Hepatocyte (in vitro differentiated cells): ENCODE measurements at regions not wholly inside any gene's neighbourhood (a gene's known extent, or its start where the extent isn't known, plus 50 kb on each side); places are given as distances from the start of the nearest gene placed in this dataset.

Experiments used
- DNase-seq: peaks from one replicate; pipeline ENCODE4 v3.0.0-alpha.2; 2016; ENCODE audit warnings: low spot score
- H2AFZ ChIP-seq: fragments of 200-600 bp; sonication (generic); 2 replicates; pipeline ENCODE4 v1.6.0; 2016; ENCODE audit warnings: antibody characterized with exemption, mild to moderate bottlenecking
- H3K27ac ChIP-seq: fragments of 200-600 bp; sonication (generic); 2 replicates; pipeline ENCODE4 v1.5.1; 2016; ENCODE audit warnings: mild to moderate bottlenecking
- H3K27me3 ChIP-seq: fragments of 200-600 bp; sonication (generic); 2 replicates; pipeline ENCODE4 v1.6.1; 2016
- H3K36me3 ChIP-seq: fragments of 200-600 bp; sonication (generic); replicated peaks from 2 replicates; pipeline ENCODE4 v1.5.1; 2016; ENCODE audit warnings: low read depth; ENCODE audit not compliant: insufficient read depth
- H3K4me1 ChIP-seq: fragments of 200-600 bp; sonication (generic); 2 replicates; pipeline ENCODE4 v1.5.1; 2016; ENCODE audit warnings: mild to moderate bottlenecking, moderate library complexity; ENCODE audit not compliant: insufficient read depth
- H3K4me2 ChIP-seq: fragments of 200-600 bp; sonication (generic); 2 replicates; pipeline ENCODE4 v1.6.0; 2016
- H3K4me3 ChIP-seq: fragments of 200-600 bp; sonication (generic); 2 replicates; pipeline ENCODE4 v1.5.1; 2016; ENCODE audit warnings: mild to moderate bottlenecking
- H3K79me2 ChIP-seq: fragments of 200-600 bp; sonication (generic); 2 replicates; pipeline ENCODE4 v1.6.0; 2017; ENCODE audit warnings: mild to moderate bottlenecking
- H3K9me2 ChIP-seq: fragments of 200-600 bp; sonication (generic); replicated peaks from 2 replicates; pipeline ENCODE4 v1.6.0; 2017; ENCODE audit warnings: mild to moderate bottlenecking; ENCODE audit not compliant: insufficient read depth
- H3K9me3 ChIP-seq: fragments of 200-600 bp; sonication (generic); 2 replicates; pipeline ENCODE4 v1.5.1; 2016; ENCODE audit warnings: low read depth, mild to moderate bottlenecking
- H4K20me1 ChIP-seq: fragments of 200-600 bp; sonication (generic); 2 replicates; pipeline ENCODE4 v1.6.0; 2016; ENCODE audit warnings: mild to moderate bottlenecking; ENCODE audit not compliant: insufficient read depth, poor library complexity, severe bottlenecking
- EZH2 ChIP-seq: fragments of 200-600 bp; sonication (generic); IDR thresholded peaks from 2 replicates; pipeline ENCODE4 v1.6.1; 2016; ENCODE audit warnings: antibody characterized with exemption, mild to moderate bottlenecking, borderline replicate concordance
- EZH2phosphoT487 ChIP-seq: fragments of 200-600 bp; sonication (generic); IDR thresholded peaks from one replicate; pipeline ENCODE4 v1.6.1; 2018; ENCODE audit warnings: antibody characterized with exemption, mild to moderate bottlenecking, low read depth, moderate library complexity; ENCODE audit not compliant: unreplicated experiment, severe bottlenecking
- WGBS: methylation state at CpG from one replicate; pipeline ENCODE4 v1.1.6; 2016; ENCODE audit warnings: low lambda C conversion rate; ENCODE audit errors: missing lambda C conversion rate; 5-methylcytosine and 5-hydroxymethylcytosine counted together
- TF ChIP-seq, protein P1 (sequence below): fragments of 200-600 bp; sonication (generic); IDR thresholded peaks from 2 replicates; pipeline ENCODE4 v1.5.1; 2016; ENCODE audit warnings: antibody characterized with exemption, mild to moderate bottlenecking; ENCODE audit not compliant: poor library complexity

DNA sequence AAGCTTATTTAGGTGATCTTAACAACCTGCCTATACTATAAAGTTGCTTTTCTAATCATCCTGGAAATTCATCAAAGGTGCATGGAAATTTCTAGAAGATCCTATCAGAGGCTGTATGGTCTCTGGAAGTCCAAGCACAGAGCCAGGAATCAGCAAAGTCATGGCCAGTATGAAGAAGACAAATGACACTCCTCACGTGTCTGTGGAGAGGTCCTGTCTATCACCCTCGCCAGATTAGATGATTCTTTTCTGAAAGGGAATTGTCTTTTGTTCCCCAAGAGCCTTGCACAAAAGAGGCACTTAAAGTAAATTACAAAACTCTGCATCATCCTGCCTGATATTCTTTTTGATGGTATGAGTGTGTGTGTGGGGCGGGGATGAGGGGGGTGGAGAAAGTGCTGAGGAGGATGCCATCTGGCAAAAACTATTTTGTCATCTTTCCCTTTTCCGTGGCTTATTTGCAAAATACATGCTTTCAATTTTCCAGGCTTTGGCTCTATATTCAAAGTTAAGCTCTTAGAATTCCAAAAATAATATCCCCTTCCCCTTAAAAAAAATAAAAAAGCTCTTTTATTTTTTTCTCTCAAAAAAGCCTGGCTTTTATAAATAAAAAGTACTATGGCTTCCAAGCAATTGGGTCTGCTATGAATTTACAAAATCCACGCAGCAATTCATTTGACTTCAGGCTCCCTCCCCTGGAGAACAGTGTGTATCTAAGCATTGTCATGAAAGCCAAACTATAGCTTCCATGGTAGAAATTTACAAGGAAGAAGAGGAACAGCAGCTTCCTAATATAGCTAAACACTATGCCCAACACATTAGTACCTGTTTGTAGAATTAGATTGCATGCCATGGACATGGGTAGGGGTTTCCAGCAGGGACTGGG is 185.2 kb upstream of the ARG1 start:
- WGBS = 84% methylated on average over 5 of the region's 5 CpGs
- no peaks in the 10 kb centered on the region for H3K79me2 ChIP-seq
- no peak for TF ChIP-seq EZH2phosphoT487
- TF ChIP-seq, protein P1, sequence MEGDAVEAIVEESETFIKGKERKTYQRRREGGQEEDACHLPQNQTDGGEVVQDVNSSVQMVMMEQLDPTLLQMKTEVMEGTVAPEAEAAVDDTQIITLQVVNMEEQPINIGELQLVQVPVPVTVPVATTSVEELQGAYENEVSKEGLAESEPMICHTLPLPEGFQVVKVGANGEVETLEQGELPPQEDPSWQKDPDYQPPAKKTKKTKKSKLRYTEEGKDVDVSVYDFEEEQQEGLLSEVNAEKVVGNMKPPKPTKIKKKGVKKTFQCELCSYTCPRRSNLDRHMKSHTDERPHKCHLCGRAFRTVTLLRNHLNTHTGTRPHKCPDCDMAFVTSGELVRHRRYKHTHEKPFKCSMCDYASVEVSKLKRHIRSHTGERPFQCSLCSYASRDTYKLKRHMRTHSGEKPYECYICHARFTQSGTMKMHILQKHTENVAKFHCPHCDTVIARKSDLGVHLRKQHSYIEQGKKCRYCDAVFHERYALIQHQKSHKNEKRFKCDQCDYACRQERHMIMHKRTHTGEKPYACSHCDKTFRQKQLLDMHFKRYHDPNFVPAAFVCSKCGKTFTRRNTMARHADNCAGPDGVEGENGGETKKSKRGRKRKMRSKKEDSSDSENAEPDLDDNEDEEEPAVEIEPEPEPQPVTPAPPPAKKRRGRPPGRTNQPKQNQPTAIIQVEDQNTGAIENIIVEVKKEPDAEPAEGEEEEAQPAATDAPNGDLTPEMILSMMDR = peak; percentile 6
- no peak overlapping the region for H3K27ac ChIP-seq
- no peaks in the 10 kb centered on the region for H3K27me3 ChIP-seq
- H3K9me3 ChIP-seq = no peaks in the 10 kb centered on the region
- H3K4me1 ChIP-seq = no peaks in the 10 kb centered on the region
- no peak overlapping the region for H3K4me3 ChIP-seq
- H4K20me1 ChIP-seq = no peaks in the 10 kb centered on the region
- no peak overlapping the region for H2AFZ ChIP-seq
- no peaks in the 10 kb centered on the region for H3K36me3 ChIP-seq
- no peak overlapping the region for H3K4me2 ChIP-seq
- no peaks in the 10 kb centered on the region for H3K9me2 ChIP-seq
- DNase-seq = no peak

DNA sequence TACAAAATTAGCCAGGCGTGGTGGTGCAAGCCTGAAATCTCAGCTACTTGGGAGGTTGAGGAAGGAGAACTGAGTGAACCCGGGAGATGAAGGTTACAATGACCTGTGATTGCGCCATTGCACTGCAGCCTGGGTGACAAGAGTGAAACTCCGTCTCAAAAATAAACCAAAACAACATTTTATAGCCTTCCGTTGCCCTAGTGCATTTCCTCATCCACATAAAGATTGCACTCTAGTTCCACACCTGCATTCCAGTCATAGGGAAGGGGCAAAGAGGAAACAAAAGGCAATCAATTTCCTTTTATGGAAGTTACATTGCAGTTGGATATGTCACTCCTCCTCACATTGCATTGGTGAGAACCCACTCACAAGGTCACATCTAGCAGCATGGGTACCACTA is 182.7 kb upstream of the ARG1 start:
- WGBS = 90% methylated on average over 5 of the region's 5 CpGs
- no peak for DNase-seq
- H3K9me2 ChIP-seq = no peaks in the 10 kb centered on the region
- no peaks in the 10 kb centered on the region for H3K4me1 ChIP-seq
- H3K27me3 ChIP-seq = no peaks in the 10 kb centered on the region
- no peaks in the 10 kb centered on the region for H4K20me1 ChIP-seq
- TF ChIP-seq, protein P1 = no peak
- no peak for TF ChIP-seq EZH2phosphoT487
- no peak for TF ChIP-seq EZH2
- no peaks in the 10 kb centered on the region for H3K79me2 ChIP-seq
- no peaks in the 10 kb centered on the region for H3K36me3 ChIP-seq
- H3K27ac ChIP-seq = no peak overlapping the region
- no peak overlapping the region for H2AFZ ChIP-seq
- H3K4me3 ChIP-seq = no peak overlapping the region
- H3K4me2 ChIP-seq = no peak overlapping the region
- no peaks in the 10 kb centered on the region for H3K9me3 ChIP-seq

GRCh38 chr6:131391116-131391515 is 181.9 kb upstream of the ARG1 start:
- Histone ChIP-seq H3K4me2 (no peak overlapping the region), H4K20me1 (no peaks in the 10 kb centered on the region), H3K4me1 (no peaks in the 10 kb centered on the region), H3K27ac (no peak overlapping the region), H2AFZ (no peak overlapping the region), H3K79me2 (no peaks in the 10 kb centered on the region), H3K9me2 (no peaks in the 10 kb centered on the region), H3K27me3 (no peaks in the 10 kb centered on the region), H3K4me3 (no peak overlapping the region), H3K9me3 (no peaks in the 10 kb centered on the region), H3K36me3 (no peaks in the 10 kb centered on the region)
- no peak for DNase-seq
- TF ChIP-seq EZH2 (no peak), EZH2phosphoT487 (no peak)
- TF ChIP-seq, protein P1 = no peak
- 100% methylated on average over 1 of the region's 1 CpG for WGBS
